Transverse colon (tissue), 4 donors: ENCODE measurements at regions not wholly inside any gene's neighbourhood (a gene's known extent, or its start where the extent isn't known, plus 50 kb on each side); places are given as distances from the start of the nearest gene placed in this dataset.

Source experiments
- DNase-seq: peaks from one replicate; pipeline ENCODE4 v3.0.0-alpha.2; 2019
- H3K27ac ChIP-seq, 4 donors: fragments of 200-600 bp; sonication (generic); 2 replicates each; pipeline ENCODE4 v1.5.1; 2016 to 2018; ENCODE audit warnings: inconsistent platforms in 4 of 4
- H3K27me3 ChIP-seq: fragments of 200-600 bp; sonication (generic); 2 replicates; pipeline ENCODE4 v1.5.1; 2017; ENCODE audit warnings: inconsistent platforms
- H3K36me3 ChIP-seq, 4 donors: fragments of 200-600 bp; sonication (generic); 2 replicates each; pipeline ENCODE4 v1.5.1; 2017 to 2019; ENCODE audit warnings: inconsistent platforms in 4 of 4
- H3K4me1 ChIP-seq, 4 donors: fragments of 200-600 bp; sonication (generic); 2 replicates each; pipeline ENCODE4 v1.5.1; 2017 to 2020; ENCODE audit warnings: inconsistent platforms in 4 of 4
- H3K4me3 ChIP-seq, 4 donors: fragments of 200-600 bp; sonication (generic); 1 replicate in 1 of 4; 2 replicates in 3 of 4; pipeline versions ENCODE4 v1.5.1 to v1.6.1; 2017 to 2019; ENCODE audit warnings: inconsistent platforms in 4 of 4
- H3K9me3 ChIP-seq, 2 donors: fragments of 200-600 bp; sonication (generic); 2 replicates each; pipeline ENCODE4 v1.5.1; 2017 to 2019; ENCODE audit warnings: inconsistent platforms in 2 of 2
- CTCF ChIP-seq, 5 experiments: fragments of 200-600 bp in 3 of 5; fragments of 450-650 bp in 2 of 5; sonication (generic) in 3 of 5; IDR thresholded peaks; 1 replicate in 2 of 5; 2 replicates in 3 of 5; pipeline ENCODE4 v1.5.1; 2016 to 2017; ENCODE audit warnings: antibody characterized with exemption in 5 of 5, inconsistent platforms in 3 of 5, mild to moderate bottlenecking in 2 of 5, moderate library complexity in 1 of 5
- EP300 ChIP-seq: sonication (generic); formaldehyde crosslinking; IDR thresholded peaks from one replicate; pipeline ENCODE4 v1.6.1; 2017; ENCODE audit warnings: antibody characterized with exemption, low read depth
- POLR2A ChIP-seq: fragments of 450-650 bp; IDR thresholded peaks from one replicate; pipeline ENCODE4 v1.6.1; 2016; ENCODE audit warnings: antibody characterized with exemption, mild to moderate bottlenecking, moderate library complexity
- POLR2AphosphoS5 ChIP-seq, 3 donors: sonication (generic); formaldehyde crosslinking; IDR thresholded peaks; one replicate each; pipeline ENCODE4 v1.6.1; 2016; ENCODE audit warnings: antibody characterized with exemption in 3 of 3
- WGBS, 2 donors: methylation state at CpG; one replicate each; pipeline ENCODE4 v1.1.5; 2018; ENCODE audit warnings: low coverage in 1 of 2; 5-methylcytosine and 5-hydroxymethylcytosine counted together
- in situ Hi-C, 4 donors: fragments of 200-750 bp; cut with MboI; loops; one replicate each; pipeline versions ENCODE4 v1.15.0 to v1.15.1; 2017; ENCODE audit warnings: low sequenced_read_pairs in 3 of 4, low pct_ligation_motif_present in 1 of 4, low pct_unique_long_range_greater_than_20kb in 1 of 4
- intact Hi-C: fragments of 100-400 bp; cut with DNase I; formaldehyde crosslinking; loops from one replicate; pipeline ENCODE4 v1.15.1; 2023; ENCODE audit warnings: low total_unique reads

GRCh38 chr11:71324788-71325417 is 72.5 kb upstream of the SHANK2 start:
- 90% methylated on average over 10 to 13 of the region's 13 CpGs for WGBS, 2 donors
- intact Hi-C loops, result no loop called here
- H3K4me1 ChIP-seq, result no peaks in the 10 kb centered on the region
- H3K27ac ChIP-seq, result no peak overlapping the region
- no peak for DNase-seq
- in situ Hi-C loops, result no loop called here
- TF ChIP-seq CTCF (IDR thresholded peaks at IDR 0.05), result no peak
- no peak for TF ChIP-seq POLR2AphosphoS5 (IDR thresholded peaks at IDR 0.05)
- TF ChIP-seq POLR2A, result no peak
- TF ChIP-seq EP300, result no peak
- H3K9me3 ChIP-seq, result no peaks in the 10 kb centered on the region
- H3K36me3 ChIP-seq, result no peaks in the 10 kb centered on the region
- H3K4me3 ChIP-seq, result no peak overlapping the region
- no peaks in the 10 kb centered on the region for H3K27me3 ChIP-seq

- Histone ChIP-seq H3K36me3 (no peaks in the 10 kb centered on the region), H3K27me3 (no peaks in the 10 kb centered on the region), H3K4me1 (no peaks in the 10 kb centered on the region), H3K9me3 (no peaks in the 10 kb centered on the region), H3K4me3 (no peak overlapping the region), H3K27ac (no peak overlapping the region)
- intact Hi-C loops, result no loop called here
- in situ Hi-C loops, result no loop called here
- no peak for DNase-seq
- WGBS, 2 donors, result 85 to 100% methylated on average over 1 to 9 of the region's 11 CpGs
- TF ChIP-seq EP300 (no peak), POLR2AphosphoS5 (IDR thresholded peaks at IDR 0.05) (no peak)
Measured at GRCh38 chr11:71323876-71324526, 71.6 kb upstream of the SHANK2 start.

GRCh38 chr11:71322861-71323582 is 70.6 kb upstream of the SHANK2 start:
- H3K4me3 ChIP-seq, result no peak overlapping the region
- WGBS, 2 donors, result 86 to 92% methylated on average over 5 to 13 of the region's 13 CpGs

DNA sequence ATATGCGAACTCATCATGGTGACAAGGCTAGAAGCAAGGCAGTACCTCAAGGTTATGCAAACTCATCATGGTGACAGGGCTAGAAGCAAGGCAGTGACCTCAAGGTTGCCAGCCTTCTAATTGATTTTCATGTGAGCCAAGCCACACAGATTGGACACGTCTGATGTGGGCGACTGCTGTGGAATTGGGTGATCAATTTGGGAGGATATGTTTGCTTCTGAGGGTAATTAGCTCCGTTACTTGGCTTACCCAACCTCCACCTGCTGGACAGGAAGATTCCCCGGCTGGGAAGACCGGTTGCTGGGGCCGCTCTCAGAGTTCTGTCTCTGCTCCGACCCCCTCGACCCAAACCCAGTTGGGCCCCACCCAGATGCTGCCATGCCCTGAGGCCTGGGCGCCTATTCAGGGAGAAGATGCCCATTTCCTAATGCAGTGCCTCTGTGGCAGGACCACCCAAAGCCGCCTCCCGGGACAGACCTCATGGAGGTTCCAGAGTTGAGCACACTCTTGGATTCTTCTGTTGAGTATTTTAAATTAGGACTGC is 69.9 kb upstream of the SHANK2 start:
- in situ Hi-C loops (no loop called here), intact Hi-C loops (no loop called here)
- no peak overlapping the region for H3K4me3 ChIP-seq
- DNase-seq, result no peak
- no peaks in the 10 kb centered on the region for H3K27me3 ChIP-seq
- H3K4me1 ChIP-seq, result no peaks in the 10 kb centered on the region
- H3K9me3 ChIP-seq, result peaks cover 0 to 8% of the 10 kb centered on the region in 2 donors
- H3K27ac ChIP-seq, result no peak overlapping the region
- TF ChIP-seq POLR2AphosphoS5 (IDR thresholded peaks at IDR 0.05) (no peak), POLR2A (no peak), CTCF (IDR thresholded peaks at IDR 0.05) (no peak), EP300 (no peak)
- no peaks in the 10 kb centered on the region for H3K36me3 ChIP-seq
- WGBS, 2 donors, result 95% methylated on average over 12 of the region's 12 CpGs; no CpG with 5 or more reads in 1 of the 2 donors

More at GRCh38 chr11:71322861-71323582, 70.6 kb upstream of the SHANK2 start:
- DNase-seq, result no peak
- in situ Hi-C loops (no loop called here), intact Hi-C loops (no loop called here)
- no peaks in the 10 kb centered on the region for H3K36me3 ChIP-seq
- TF ChIP-seq POLR2A, result no peak
- TF ChIP-seq CTCF (IDR thresholded peaks at IDR 0.05), result no peak
- no peak for TF ChIP-seq POLR2AphosphoS5 (IDR thresholded peaks at IDR 0.05)
- TF ChIP-seq EP300, result no peak
- no peaks in the 10 kb centered on the region for H3K4me1 ChIP-seq
- peaks cover 0 to 3% of the 10 kb centered on the region in 2 donors for H3K9me3 ChIP-seq
- H3K27ac ChIP-seq, result no peak overlapping the region
- H3K27me3 ChIP-seq, result no peaks in the 10 kb centered on the region
